GM13976 (cell line): ENCODE measurements at regions not wholly inside any gene's neighbourhood (a gene's known extent, or its start where the extent isn't known, plus 50 kb on each side); places are given as distances from the start of the nearest gene placed in this dataset.
"Not testable (repeated sequence)": the region's sequence is repeated elsewhere in the genome, so short reads cannot be mapped to it uniquely, and the experiment has no call there.

ENCODE experiments used
- DNase-seq: peaks from one replicate; pipeline ENCODE4 v3.0.0; 2012; ENCODE audit warnings: low spot score
- in situ Hi-C: fragments of 300-500 bp; cut with MboI; formaldehyde crosslinking; loops from one replicate; pipeline ENCODE4 v1.12.0; 2022; ENCODE audit warnings: low sequenced_read_pairs, mixed read lengths, inconsistent platforms; ENCODE audit not compliant: unreplicated experiment
- TF ChIP-seq, protein P1 (sequence below): IDR thresholded peaks from 2 replicates; pipeline ENCODE4 v1.5.1; 2012; ENCODE audit warnings: borderline replicate concordance, mild to moderate bottlenecking; ENCODE audit not compliant: insufficient read depth; ENCODE audit errors: extremely low read depth, missing control alignments, control extremely low read depth

DNA sequence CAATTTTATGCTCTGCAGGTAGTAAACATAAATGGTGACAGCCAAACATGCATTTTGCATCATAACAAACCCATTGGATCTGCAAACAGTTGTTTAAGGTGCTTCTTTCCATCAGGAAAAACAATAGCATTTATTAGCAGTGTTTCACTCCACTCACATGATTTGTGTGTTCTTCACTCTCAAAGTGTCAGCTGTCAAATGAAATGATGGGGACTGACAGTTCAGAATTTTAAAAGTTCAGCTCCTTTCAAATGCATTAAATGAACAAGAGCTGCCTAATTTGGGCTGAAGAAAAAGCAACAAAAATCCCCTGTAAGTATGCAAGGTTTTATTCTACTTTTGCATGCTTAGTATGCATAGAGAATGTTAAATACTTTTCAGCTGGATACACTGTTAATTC is 145.2 kb upstream of the CDIN1 start:
- in situ Hi-C loops: no loop called here
- no peak for DNase-seq
- TF ChIP-seq, protein P1, sequence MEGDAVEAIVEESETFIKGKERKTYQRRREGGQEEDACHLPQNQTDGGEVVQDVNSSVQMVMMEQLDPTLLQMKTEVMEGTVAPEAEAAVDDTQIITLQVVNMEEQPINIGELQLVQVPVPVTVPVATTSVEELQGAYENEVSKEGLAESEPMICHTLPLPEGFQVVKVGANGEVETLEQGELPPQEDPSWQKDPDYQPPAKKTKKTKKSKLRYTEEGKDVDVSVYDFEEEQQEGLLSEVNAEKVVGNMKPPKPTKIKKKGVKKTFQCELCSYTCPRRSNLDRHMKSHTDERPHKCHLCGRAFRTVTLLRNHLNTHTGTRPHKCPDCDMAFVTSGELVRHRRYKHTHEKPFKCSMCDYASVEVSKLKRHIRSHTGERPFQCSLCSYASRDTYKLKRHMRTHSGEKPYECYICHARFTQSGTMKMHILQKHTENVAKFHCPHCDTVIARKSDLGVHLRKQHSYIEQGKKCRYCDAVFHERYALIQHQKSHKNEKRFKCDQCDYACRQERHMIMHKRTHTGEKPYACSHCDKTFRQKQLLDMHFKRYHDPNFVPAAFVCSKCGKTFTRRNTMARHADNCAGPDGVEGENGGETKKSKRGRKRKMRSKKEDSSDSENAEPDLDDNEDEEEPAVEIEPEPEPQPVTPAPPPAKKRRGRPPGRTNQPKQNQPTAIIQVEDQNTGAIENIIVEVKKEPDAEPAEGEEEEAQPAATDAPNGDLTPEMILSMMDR: no peak

GRCh38 chr15:36438499-36438898 is 140.9 kb upstream of the CDIN1 start:
- in situ Hi-C loops: no loop called here
- TF ChIP-seq, protein P1: no peak
- DNase-seq: no peak

DNA sequence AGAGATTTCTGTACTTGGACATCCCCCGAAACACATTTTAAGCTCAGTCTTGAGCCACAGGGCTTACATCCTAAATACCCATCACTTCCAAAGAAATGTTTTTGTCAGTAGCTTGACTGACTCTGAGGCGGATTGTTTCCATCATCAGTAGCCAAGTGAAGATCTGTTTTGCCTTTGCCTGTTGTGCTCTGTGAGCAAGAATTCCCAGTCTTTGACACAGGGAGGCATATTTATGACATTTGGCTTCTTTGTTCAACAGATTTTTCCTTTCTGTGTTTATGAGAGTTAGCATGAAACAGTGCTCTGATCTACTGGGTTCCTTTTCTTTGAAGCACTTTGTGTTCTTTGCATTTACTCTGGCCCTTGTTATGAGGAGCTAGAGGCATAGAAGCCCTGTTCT is 132.1 kb upstream of the CDIN1 start:
- in situ Hi-C loops: no loop called here
- TF ChIP-seq, protein P1: no peak
- DNase-seq: no peak

- DNase-seq: no peak
- in situ Hi-C loops: no loop called here
- TF ChIP-seq, protein P1: no peak
Observed at GRCh38 chr15:36448418-36448817, 131.0 kb upstream of the CDIN1 start.

DNA sequence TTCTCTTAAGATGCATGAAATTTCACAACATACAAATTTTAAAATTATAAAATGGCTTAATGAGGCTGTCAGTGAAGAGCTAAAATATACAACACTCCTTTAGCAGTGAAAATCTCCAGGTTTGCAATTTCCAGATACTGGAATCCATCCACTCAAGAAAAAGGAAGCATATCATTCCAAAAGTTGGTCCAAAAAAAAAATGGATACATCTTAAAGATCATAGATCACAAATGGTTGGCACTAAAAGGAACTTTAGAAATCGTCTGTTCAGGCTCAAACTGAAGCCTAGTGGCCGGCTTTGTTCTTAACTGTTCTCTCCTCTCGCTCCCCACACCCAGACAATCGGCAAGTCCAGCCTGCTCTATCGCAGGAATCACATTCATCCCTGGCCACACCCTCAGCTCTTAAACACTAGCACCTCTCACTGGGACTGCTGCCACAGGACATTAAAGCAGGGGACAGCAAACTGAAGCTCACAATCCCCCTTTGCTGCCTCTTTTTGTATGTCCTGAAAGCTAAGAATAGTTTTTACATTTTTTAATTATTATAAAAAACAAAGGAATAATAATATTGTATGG is 130.3 kb upstream of the CDIN1 start:
- TF ChIP-seq, protein P1: no peak
- in situ Hi-C loops: no loop called here
- DNase-seq: no peak

DNA sequence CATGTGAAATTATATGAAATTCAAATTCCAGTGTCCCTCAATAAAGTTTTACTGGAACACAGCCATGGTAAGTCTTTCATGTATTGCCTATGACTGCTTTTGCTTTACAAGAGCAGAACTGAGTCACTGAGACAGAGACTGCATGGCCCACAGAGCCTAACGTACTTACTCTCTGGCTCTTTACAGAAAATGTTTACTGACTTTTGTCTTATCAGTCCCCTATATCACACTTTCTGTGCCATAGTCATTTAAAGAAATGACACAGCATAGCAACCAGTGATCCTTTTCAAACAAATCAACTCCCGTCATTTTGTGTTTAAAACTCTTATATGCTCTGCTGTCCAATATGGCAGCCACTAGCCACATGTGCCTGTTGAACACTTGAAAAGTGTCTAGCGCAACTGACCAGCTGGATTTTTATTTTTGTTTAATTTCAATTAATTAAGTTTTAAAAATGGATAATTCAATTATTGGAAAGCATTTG is 129.7 kb upstream of the CDIN1 start:
- DNase-seq: no peak
- TF ChIP-seq, protein P1: no peak
- in situ Hi-C loops: no loop called here

DNA sequence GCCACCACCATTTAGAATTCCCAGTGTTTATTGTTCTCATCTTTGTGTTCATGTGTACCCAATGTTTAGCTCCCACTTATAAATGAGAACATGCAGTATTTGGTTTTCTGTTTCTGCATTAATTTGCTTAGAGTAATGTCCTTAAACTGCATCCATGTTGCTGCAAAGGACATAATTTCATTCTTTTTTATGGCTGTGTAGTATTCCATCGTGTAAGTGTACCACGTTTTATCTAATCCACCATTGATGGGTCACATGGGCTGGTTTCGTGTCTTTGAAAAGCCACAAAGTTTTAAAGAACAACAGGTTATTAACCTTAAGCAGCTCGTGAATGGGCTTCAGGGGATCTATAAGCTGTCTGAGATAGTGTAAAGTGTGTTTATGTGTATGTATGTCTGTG is 125.2 kb upstream of the CDIN1 start:
- DNase-seq, in situ Hi-C loops: not testable (repeated sequence)
